ENCODE measurements at regions not wholly inside any gene's neighbourhood (a gene's known extent, or its start where the extent isn't known, plus 50 kb on each side); places are given as distances from the start of the nearest gene placed in this dataset.

DNA sequence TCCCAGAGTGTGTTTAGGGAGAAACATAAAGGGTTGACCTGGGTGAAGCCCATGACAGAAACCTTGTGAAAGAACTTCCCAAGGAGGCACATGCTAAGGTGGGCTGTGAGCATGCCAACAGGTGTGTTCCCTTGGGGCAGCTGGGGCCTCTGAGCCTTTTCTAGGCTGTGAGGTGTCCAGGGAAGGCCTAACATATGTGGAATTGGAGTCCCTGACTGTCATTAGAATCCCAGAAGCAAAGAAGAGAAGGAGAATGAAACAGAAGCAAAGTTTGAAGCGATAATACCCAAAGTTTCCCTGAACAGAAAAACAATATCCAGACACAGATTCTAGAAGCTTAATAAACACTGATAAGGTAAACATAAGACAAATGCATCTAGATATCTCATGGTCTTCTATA, 143.3 kb downstream of the CD83 start:
- TF ChIP-seq, protein P1, sequence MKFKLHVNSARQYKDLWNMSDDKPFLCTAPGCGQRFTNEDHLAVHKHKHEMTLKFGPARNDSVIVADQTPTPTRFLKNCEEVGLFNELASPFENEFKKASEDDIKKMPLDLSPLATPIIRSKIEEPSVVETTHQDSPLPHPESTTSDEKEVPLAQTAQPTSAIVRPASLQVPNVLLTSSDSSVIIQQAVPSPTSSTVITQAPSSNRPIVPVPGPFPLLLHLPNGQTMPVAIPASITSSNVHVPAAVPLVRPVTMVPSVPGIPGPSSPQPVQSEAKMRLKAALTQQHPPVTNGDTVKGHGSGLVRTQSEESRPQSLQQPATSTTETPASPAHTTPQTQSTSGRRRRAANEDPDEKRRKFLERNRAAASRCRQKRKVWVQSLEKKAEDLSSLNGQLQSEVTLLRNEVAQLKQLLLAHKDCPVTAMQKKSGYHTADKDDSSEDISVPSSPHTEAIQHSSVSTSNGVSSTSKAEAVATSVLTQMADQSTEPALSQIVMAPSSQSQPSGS (tag by site-specific recombination; IDR thresholded peaks at IDR 0.05; ENCODE audit: low read depth), result no peak
- TF ChIP-seq, protein P2, sequence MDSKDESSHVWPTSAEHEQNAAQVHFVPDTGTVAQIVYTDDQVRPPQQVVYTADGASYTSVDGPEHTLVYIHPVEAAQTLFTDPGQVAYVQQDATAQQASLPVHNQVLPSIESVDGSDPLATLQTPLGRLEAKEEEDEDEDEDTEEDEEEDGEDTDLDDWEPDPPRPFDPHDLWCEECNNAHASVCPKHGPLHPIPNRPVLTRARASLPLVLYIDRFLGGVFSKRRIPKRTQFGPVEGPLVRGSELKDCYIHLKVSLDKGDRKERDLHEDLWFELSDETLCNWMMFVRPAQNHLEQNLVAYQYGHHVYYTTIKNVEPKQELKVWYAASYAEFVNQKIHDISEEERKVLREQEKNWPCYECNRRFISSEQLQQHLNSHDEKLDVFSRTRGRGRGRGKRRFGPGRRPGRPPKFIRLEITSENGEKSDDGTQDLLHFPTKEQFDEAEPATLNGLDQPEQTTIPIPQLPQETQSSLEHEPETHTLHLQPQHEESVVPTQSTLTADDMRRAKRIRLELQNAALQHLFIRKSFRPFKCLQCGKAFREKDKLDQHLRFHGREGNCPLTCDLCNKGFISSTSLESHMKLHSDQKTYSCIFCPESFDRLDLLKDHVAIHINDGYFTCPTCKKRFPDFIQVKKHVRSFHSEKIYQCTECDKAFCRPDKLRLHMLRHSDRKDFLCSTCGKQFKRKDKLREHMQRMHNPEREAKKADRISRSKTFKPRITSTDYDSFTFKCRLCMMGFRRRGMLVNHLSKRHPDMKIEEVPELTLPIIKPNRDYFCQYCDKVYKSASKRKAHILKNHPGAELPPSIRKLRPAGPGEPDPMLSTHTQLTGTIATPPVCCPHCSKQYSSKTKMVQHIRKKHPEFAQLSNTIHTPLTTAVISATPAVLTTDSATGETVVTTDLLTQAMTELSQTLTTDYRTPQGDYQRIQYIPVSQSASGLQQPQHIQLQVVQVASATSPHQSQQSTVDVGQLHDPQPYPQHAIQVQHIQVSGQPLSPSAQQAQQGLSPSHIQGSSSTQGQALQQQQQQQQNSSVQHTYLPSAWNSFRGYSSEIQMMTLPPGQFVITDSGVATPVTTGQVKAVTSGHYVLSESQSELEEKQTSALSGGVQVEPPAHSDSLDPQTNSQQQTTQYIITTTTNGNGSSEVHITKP (tag by site-specific recombination; IDR thresholded peaks at IDR 0.05), result no peak
- TF ChIP-seq, protein P3, sequence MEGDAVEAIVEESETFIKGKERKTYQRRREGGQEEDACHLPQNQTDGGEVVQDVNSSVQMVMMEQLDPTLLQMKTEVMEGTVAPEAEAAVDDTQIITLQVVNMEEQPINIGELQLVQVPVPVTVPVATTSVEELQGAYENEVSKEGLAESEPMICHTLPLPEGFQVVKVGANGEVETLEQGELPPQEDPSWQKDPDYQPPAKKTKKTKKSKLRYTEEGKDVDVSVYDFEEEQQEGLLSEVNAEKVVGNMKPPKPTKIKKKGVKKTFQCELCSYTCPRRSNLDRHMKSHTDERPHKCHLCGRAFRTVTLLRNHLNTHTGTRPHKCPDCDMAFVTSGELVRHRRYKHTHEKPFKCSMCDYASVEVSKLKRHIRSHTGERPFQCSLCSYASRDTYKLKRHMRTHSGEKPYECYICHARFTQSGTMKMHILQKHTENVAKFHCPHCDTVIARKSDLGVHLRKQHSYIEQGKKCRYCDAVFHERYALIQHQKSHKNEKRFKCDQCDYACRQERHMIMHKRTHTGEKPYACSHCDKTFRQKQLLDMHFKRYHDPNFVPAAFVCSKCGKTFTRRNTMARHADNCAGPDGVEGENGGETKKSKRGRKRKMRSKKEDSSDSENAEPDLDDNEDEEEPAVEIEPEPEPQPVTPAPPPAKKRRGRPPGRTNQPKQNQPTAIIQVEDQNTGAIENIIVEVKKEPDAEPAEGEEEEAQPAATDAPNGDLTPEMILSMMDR (tag by site-specific recombination; IDR thresholded peaks at IDR 0.05), result no peak
- TF ChIP-seq ZFHX2 (tag by site-specific recombination; conservative IDR thresholded peaks at IDR 0.05) (no peak), ZNF140 (tag by site-specific recombination; IDR thresholded peaks at IDR 0.05) (no peak), ZNF501 (tag by site-specific recombination; IDR thresholded peaks at IDR 0.05) (no peak), ZNF146 (tag by site-specific recombination; IDR thresholded peaks at IDR 0.05) (no peak), SETDB1 (IDR thresholded peaks at IDR 0.05; ENCODE audit: insufficient read length, low read length) (no peak), ZNF26 (tag by site-specific recombination; IDR thresholded peaks at IDR 0.05) (no peak), ZNF391 (tag by site-specific recombination; IDR thresholded peaks at IDR 0.05; ENCODE audit: borderline replicate concordance, low read depth) (no peak), SP7 (tag by site-specific recombination; IDR thresholded peaks at IDR 0.05) (no peak)
- TF ChIP-seq, protein P4, sequence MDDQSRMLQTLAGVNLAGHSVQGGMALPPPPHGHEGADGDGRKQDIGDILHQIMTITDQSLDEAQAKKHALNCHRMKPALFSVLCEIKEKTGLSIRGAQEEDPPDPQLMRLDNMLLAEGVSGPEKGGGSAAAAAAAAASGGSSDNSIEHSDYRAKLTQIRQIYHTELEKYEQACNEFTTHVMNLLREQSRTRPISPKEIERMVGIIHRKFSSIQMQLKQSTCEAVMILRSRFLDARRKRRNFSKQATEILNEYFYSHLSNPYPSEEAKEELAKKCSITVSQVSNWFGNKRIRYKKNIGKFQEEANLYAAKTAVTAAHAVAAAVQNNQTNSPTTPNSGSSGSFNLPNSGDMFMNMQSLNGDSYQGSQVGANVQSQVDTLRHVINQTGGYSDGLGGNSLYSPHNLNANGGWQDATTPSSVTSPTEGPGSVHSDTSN (CRISPR knock-in tag; IDR thresholded peaks at IDR 0.05), result no peak
- TF ChIP-seq, protein P5, sequence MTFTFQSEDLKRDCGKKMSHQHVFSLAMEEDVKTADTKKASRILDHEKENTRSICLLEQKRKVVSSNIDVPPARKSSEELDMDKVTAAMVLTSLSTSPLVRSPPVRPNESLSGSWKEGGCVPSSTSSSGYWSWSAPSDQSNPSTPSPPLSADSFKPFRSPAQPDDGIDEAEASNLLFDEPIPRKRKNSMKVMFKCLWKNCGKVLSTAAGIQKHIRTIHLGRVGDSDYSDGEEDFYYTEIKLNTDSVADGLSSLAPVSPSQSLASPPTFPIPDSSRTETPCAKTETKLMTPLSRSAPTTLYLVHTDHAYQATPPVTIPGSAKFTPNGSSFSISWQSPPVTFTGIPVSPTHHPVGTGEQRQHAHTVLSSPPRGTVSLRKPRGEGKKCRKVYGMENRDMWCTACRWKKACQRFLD (tag by site-specific recombination; IDR thresholded peaks at IDR 0.05), result no peak
